Neural progenitor cell (in vitro differentiated cells): ENCODE measurements at regions not wholly inside any gene's neighbourhood (a gene's known extent, or its start where the extent isn't known, plus 50 kb on each side); places are given as distances from the start of the nearest gene placed in this dataset.

ENCODE experiments used
- CTCF ChIP-seq: fragments of 200-600 bp; sonication (generic); IDR thresholded peaks from 2 replicates; pipeline ENCODE4 v1.5.1; 2017; ENCODE audit warnings: antibody characterized with exemption, mild to moderate bottlenecking
- EZH2phosphoT487 ChIP-seq: fragments of 200-600 bp; sonication (generic); IDR thresholded peaks from 2 replicates; pipeline ENCODE4 v1.6.1; 2017; ENCODE audit warnings: antibody characterized with exemption

- no peak for TF ChIP-seq CTCF
- TF ChIP-seq EZH2phosphoT487: no peak
Observed at GRCh38 chr14:71400871-71401321, 493.6 kb downstream of the PCNX1 start.
